Transverse colon (tissue), 4 donors: ENCODE measurements at regions not wholly inside any gene's neighbourhood (a gene's known extent, or its start where the extent isn't known, plus 50 kb on each side); places are given as distances from the start of the nearest gene placed in this dataset.

Experiments
- DNase-seq: peaks from one replicate; pipeline ENCODE4 v3.0.0-alpha.2; 2019
- H3K27ac ChIP-seq, 4 donors: fragments of 200-600 bp; sonication (generic); 2 replicates each; pipeline ENCODE4 v1.5.1; 2016 to 2018; ENCODE audit warnings: inconsistent platforms in 4 of 4
- H3K27me3 ChIP-seq: fragments of 200-600 bp; sonication (generic); 2 replicates; pipeline ENCODE4 v1.5.1; 2017; ENCODE audit warnings: inconsistent platforms
- H3K36me3 ChIP-seq, 4 donors: fragments of 200-600 bp; sonication (generic); 2 replicates each; pipeline ENCODE4 v1.5.1; 2017 to 2019; ENCODE audit warnings: inconsistent platforms in 4 of 4
- H3K4me1 ChIP-seq, 4 donors: fragments of 200-600 bp; sonication (generic); 2 replicates each; pipeline ENCODE4 v1.5.1; 2017 to 2020; ENCODE audit warnings: inconsistent platforms in 4 of 4
- H3K4me3 ChIP-seq, 4 donors: fragments of 200-600 bp; sonication (generic); 1 replicate in 1 of 4; 2 replicates in 3 of 4; pipeline versions ENCODE4 v1.5.1 to v1.6.1; 2017 to 2019; ENCODE audit warnings: inconsistent platforms in 4 of 4
- H3K9me3 ChIP-seq, 2 donors: fragments of 200-600 bp; sonication (generic); 2 replicates each; pipeline ENCODE4 v1.5.1; 2017 to 2019; ENCODE audit warnings: inconsistent platforms in 2 of 2
- CTCF ChIP-seq, 5 experiments: fragments of 200-600 bp in 3 of 5; fragments of 450-650 bp in 2 of 5; sonication (generic) in 3 of 5; IDR thresholded peaks; 1 replicate in 2 of 5; 2 replicates in 3 of 5; pipeline ENCODE4 v1.5.1; 2016 to 2017; ENCODE audit warnings: antibody characterized with exemption in 5 of 5, inconsistent platforms in 3 of 5, mild to moderate bottlenecking in 2 of 5, moderate library complexity in 1 of 5
- EP300 ChIP-seq: sonication (generic); formaldehyde crosslinking; IDR thresholded peaks from one replicate; pipeline ENCODE4 v1.6.1; 2017; ENCODE audit warnings: antibody characterized with exemption, low read depth
- POLR2A ChIP-seq: fragments of 450-650 bp; IDR thresholded peaks from one replicate; pipeline ENCODE4 v1.6.1; 2016; ENCODE audit warnings: antibody characterized with exemption, mild to moderate bottlenecking, moderate library complexity
- POLR2AphosphoS5 ChIP-seq, 3 donors: sonication (generic); formaldehyde crosslinking; IDR thresholded peaks; one replicate each; pipeline ENCODE4 v1.6.1; 2016; ENCODE audit warnings: antibody characterized with exemption in 3 of 3
- WGBS, 2 donors: methylation state at CpG; one replicate each; pipeline ENCODE4 v1.1.5; 2018; ENCODE audit warnings: low coverage in 1 of 2; 5-methylcytosine and 5-hydroxymethylcytosine counted together
- in situ Hi-C, 4 donors: fragments of 200-750 bp; cut with MboI; loops; one replicate each; pipeline versions ENCODE4 v1.15.0 to v1.15.1; 2017; ENCODE audit warnings: low sequenced_read_pairs in 3 of 4, low pct_ligation_motif_present in 1 of 4, low pct_unique_long_range_greater_than_20kb in 1 of 4
- intact Hi-C: fragments of 100-400 bp; cut with DNase I; formaldehyde crosslinking; loops from one replicate; pipeline ENCODE4 v1.15.1; 2023; ENCODE audit warnings: low total_unique reads

DNA sequence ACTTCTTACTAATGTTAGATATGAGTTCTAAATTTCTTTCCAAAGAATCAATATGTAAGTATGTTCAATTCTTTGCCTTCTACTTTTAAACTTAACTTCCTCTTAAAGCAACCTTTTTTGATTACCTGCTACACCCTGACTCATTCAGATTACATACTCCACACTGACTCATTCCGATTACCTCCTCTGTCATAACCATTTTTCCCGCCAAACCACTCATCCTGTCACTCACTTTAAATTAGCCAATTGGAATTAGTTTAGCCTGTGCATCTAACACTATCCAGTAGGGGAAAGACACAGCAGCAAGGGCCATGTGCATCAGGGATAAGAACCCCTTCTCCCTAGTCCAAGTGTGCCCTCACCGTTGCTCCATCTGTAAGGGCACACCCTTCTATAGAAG lies 815.5 kb downstream of the BRINP3 start:
- Histone ChIP-seq H3K27ac (no peak overlapping the region), H3K36me3 (no peaks in the 10 kb centered on the region), H3K4me3 (no peak overlapping the region), H3K9me3 (no peaks in the 10 kb centered on the region), H3K27me3 (no peaks in the 10 kb centered on the region), H3K4me1 (no peaks in the 10 kb centered on the region)
- DNase-seq, result no peak
- intact Hi-C loops, result no loop called here
- 51 to 53% methylated on average over 3 of the region's 3 CpGs for WGBS, 2 donors
- TF ChIP-seq EP300 (no peak), POLR2A (no peak), POLR2AphosphoS5 (IDR thresholded peaks at IDR 0.05) (no peak), CTCF (IDR thresholded peaks at IDR 0.05) (no peak)
- in situ Hi-C loops, result no loop called here

- TF ChIP-seq CTCF (IDR thresholded peaks at IDR 0.05) (no peak), EP300 (no peak), POLR2A (no peak), POLR2AphosphoS5 (IDR thresholded peaks at IDR 0.05) (no peak)
- Histone ChIP-seq H3K36me3 (no peaks in the 10 kb centered on the region), H3K9me3 (no peaks in the 10 kb centered on the region), H3K4me3 (no peak overlapping the region), H3K27ac (no peak overlapping the region), H3K4me1 (no peaks in the 10 kb centered on the region), H3K27me3 (no peaks in the 10 kb centered on the region)
- in situ Hi-C loops (no loop called here), intact Hi-C loops (no loop called here)
- 88 to 93% methylated on average over 2 of the region's 2 CpGs for WGBS, 2 donors
- DNase-seq, result no peak
Observed at GRCh38 chr1:189669846-189670245, 807.8 kb downstream of the BRINP3 start.

- in situ Hi-C loops, result no loop called here
- intact Hi-C loops, result no loop called here
- Histone ChIP-seq H3K4me3 (no peak overlapping the region), H3K27me3 (no peaks in the 10 kb centered on the region), H3K27ac (no peak overlapping the region), H3K9me3 (no peaks in the 10 kb centered on the region), H3K36me3 (no peaks in the 10 kb centered on the region), H3K4me1 (no peaks in the 10 kb centered on the region)
- no peak for TF ChIP-seq POLR2AphosphoS5 (IDR thresholded peaks at IDR 0.05)
- 29 to 48% methylated on average over 2 of the region's 2 CpGs for WGBS, 2 donors
- no peak for DNase-seq
Observed at GRCh38 chr1:189673217-189673616, 804.4 kb downstream of the BRINP3 start.

GRCh38 chr1:189675712-189676244 lies 801.9 kb downstream of the BRINP3 start:
- no peak for DNase-seq

More at GRCh38 chr1:189675712-189676244, 801.9 kb downstream of the BRINP3 start:
- no peaks in the 10 kb centered on the region for H3K9me3 ChIP-seq
- 74 to 80% methylated on average over 5 to 6 of the region's 6 CpGs for WGBS, 2 donors
- TF ChIP-seq POLR2A, result no peak
- TF ChIP-seq POLR2AphosphoS5 (IDR thresholded peaks at IDR 0.05), result no peak
- TF ChIP-seq EP300, result no peak
- TF ChIP-seq CTCF (IDR thresholded peaks at IDR 0.05), result no peak
- no peak overlapping the region for H3K4me3 ChIP-seq
- H3K27me3 ChIP-seq, result no peaks in the 10 kb centered on the region
- no peaks in the 10 kb centered on the region for H3K36me3 ChIP-seq
- H3K4me1 ChIP-seq, result no peaks in the 10 kb centered on the region
- H3K27ac ChIP-seq, result no peak overlapping the region
- intact Hi-C loops, result no loop called here
- in situ Hi-C loops, result no loop called here
